ENCODE measurements at regions not wholly inside any gene's neighbourhood (a gene's known extent, or its start where the extent isn't known, plus 50 kb on each side); places are given as distances from the start of the nearest gene placed in this dataset.

DNA sequence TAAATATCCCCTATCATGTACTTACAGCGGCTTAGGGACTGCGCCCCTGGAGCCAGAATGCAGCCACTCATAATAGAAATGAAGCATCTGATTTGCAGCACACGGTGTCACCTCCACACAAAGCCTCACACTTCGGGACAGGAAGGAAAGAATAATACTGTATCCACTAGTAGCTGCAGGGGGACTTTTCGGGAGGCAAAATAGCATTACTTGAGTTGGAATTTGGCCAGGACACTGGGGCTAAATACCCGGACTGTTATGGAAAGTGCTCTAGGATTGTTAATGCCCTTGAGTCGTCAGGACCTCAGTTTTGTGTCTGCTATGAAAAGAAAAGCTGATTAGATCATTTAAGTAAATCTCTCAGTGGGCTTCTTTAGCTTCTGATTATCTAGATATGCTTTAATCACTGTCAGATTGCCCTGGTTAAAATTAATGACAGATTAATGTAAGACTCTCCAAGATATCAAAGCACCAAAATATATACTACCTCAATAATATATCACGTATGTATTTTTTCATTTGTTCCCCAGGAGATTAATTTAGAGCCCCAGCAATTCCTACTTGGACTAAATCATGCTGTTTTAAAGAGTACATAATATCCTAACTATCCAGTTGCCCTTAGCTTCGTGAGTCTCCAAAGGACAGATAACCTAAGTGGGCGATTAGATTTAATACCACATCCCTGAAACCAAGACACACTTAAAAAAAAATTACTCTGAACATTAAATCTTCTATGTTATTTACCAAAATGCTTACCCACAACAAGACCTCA, 173.0 kb upstream of the NEBL start:
- no peak for DNase-seq
- H3K27me3 Mint-ChIP-seq, result no peaks in the 10 kb centered on the region
- POLR2A ChIA-PET, result no interaction called here
- no peaks in the 10 kb centered on the region for H3K9me3 Mint-ChIP-seq
- H3K4me1 Mint-ChIP-seq, result no peaks in the 10 kb centered on the region
- no peak overlapping the region for H3K27ac Mint-ChIP-seq
- no peak overlapping the region for H3K4me3 Mint-ChIP-seq
- ATAC-seq (ENCODE audit: low read depth), result no peak
- no peaks in the 10 kb centered on the region for H3K36me3 Mint-ChIP-seq

DNA sequence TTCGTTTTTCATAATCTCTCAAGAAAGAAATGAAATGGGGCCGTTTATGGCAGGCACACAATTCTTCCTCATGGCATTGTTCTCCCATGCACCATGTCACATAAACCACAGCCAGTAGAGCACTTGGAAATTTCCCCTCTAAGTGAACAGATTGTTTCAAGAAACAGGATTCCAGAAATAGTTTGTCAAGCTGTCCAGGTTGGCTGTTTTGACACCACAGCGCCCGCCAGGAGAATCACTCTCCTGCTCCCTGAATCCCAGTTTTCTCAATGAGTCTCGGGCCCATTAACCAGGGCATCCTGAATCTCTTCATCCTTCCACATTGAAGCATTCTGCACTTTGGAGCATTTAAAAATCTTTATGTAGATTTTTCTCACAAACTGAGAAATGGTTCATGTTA, 172.2 kb upstream of the NEBL start:
- no peak overlapping the region for H3K27ac Mint-ChIP-seq
- no peaks in the 10 kb centered on the region for H3K36me3 Mint-ChIP-seq
- peaks cover 3% of the 10 kb centered on the region for H3K27me3 Mint-ChIP-seq
- DNase-seq (no peak), ATAC-seq (ENCODE audit: low read depth) (no peak)
- POLR2A ChIA-PET, result no interaction called here
- no peaks in the 10 kb centered on the region for H3K9me3 Mint-ChIP-seq
- H3K4me1 Mint-ChIP-seq, result no peaks in the 10 kb centered on the region
- H3K4me3 Mint-ChIP-seq, result no peak overlapping the region

DNA sequence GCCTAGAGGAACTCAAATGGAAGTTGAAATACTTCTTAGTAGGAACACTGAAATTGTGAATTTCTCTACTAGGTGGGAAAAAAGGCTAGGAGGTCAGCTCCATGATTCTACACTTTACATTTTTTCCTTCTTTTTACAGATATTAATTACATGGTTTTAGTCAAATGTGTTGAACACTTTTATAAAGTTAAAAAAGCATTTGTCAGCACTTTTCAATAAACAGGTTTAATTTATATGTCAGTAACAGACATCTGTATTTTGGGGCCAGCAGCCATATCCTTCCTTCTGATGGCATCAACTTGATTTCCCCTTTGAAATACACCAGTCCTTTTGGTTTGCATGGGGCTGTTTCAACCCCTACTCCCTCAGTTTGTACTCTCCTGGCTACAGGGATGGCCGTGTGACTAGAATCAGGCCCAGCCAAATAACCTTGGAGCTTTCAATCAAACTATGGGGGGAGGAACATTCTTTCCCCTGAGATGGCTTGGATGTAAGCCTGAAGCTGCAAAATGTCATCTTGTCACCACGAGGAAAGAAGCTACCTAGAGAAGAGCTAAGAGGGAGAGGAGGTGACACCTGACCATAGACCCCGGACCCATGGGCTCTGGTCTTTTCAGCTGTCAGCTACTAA, 171.0 kb upstream of the NEBL start:
- peaks cover 3% of the 10 kb centered on the region for H3K27me3 Mint-ChIP-seq
- H3K36me3 Mint-ChIP-seq, result no peaks in the 10 kb centered on the region
- POLR2A ChIA-PET, result no interaction called here
- no peaks in the 10 kb centered on the region for H3K9me3 Mint-ChIP-seq
- H3K4me3 Mint-ChIP-seq, result no peak overlapping the region
- H3K27ac Mint-ChIP-seq, result no peak overlapping the region
- DNase-seq (no peak), ATAC-seq (ENCODE audit: low read depth) (no peak)
- H3K4me1 Mint-ChIP-seq, result no peaks in the 10 kb centered on the region

DNA sequence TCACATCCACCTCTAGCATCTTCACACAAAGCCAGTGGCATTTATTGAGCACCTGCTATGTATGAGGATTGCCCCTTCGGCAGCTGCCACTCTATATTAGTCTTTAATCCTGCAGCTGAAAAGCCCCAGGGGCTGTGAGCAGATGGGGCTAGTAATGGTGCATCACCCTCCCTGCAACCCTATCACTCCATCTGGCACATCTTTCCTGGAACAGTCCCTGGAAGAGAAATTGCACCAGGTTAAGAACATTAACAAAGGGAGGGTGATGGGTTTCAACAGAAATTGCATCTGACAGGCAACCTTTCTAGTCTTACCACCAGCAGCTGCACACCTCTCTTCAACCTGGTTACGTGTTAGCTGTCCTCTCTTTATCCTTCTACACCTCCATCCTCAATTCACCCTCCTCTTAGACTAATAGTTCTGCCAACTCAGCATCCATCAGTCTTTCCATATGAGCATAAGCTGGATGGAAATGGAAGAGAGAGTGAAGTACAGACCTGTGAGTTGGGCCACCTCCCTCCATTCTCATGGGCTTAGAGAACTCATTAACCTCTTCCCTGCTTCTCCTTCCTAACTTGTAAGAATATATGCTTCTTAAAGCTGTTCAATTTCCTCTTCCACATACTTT, 168.6 kb upstream of the NEBL start:
- Mint-ChIP-seq H3K27me3 (peaks cover 3% of the 10 kb centered on the region), H3K4me1 (no peaks in the 10 kb centered on the region), H3K9me3 (no peaks in the 10 kb centered on the region), H3K4me3 (no peak overlapping the region), H3K36me3 (no peaks in the 10 kb centered on the region), H3K27ac (no peak overlapping the region)
- ATAC-seq (ENCODE audit: low read depth) (no peak), DNase-seq (no peak)
- POLR2A ChIA-PET, result no interaction called here

DNA sequence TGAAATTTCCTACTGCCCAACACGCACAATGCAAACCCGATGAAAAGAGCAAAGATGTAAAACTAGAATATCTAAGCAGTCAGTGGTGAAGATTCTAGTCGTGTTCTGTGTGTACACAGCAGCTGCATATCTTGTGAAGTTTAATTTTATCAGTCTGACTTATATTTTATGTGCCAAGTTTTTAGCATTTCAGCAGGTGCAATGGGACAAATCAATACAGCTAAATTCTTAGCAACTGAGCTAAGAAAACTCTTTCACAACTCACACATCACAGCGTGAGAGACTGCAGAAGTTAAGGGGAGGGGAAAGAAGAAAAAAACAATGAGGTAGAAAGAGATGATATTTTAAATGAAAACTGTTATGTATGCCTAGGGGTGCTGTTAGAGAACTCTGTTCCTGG, 164.9 kb upstream of the NEBL start:
- Mint-ChIP-seq H3K27me3 (peaks cover 3% of the 10 kb centered on the region), H3K27ac (no peak overlapping the region), H3K4me1 (no peaks in the 10 kb centered on the region), H3K9me3 (peaks cover 2% of the 10 kb centered on the region), H3K4me3 (no peak overlapping the region), H3K36me3 (no peaks in the 10 kb centered on the region)
- POLR2A ChIA-PET, result no interaction called here
- DNase-seq (no peak), ATAC-seq (ENCODE audit: low read depth) (no peak)

DNA sequence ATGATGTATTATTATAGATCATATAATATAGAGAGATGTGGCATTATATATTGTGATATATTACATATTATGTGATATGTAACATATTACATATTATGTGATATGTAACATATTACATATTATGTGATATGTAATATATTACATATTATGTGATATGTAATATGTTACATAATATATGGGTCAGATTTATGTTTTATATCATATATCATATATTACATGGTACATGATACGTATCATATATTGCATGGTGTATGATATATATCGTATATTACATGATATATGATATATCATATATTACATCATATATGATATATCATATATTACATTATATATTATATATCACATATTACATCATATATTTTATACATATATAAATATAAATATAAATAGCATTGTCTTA, 164.1 kb upstream of the NEBL start:
- Mint-ChIP-seq H3K9me3 (peaks cover 2% of the 10 kb centered on the region), H3K27ac (no peak overlapping the region), H3K4me1 (no peaks in the 10 kb centered on the region), H3K4me3 (no peak overlapping the region), H3K36me3 (no peaks in the 10 kb centered on the region), H3K27me3 (peaks cover 3% of the 10 kb centered on the region)
- POLR2A ChIA-PET, result no interaction called here
- DNase-seq (no peak), ATAC-seq (ENCODE audit: low read depth) (no peak)

DNA sequence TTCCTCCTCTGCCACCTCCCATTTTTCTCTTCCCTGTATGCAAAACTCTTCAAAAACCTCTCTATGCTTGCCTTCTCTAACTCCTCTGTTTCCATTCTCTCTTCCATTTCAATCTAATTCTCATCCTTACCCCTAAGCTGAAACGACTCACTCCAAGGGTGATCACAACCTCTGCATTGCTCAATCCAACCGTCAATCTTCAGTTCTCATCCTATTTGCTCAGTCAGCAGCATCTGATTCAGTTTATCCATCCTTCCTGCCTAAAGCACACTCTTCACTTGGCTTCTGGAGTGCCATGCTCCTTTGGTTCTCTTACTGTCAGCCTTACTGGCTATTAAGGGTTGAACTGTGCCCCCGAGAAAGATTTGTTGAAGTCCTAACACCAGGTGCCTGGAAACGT, 163.5 kb upstream of the NEBL start:
- Mint-ChIP-seq H3K27me3 (peaks cover 3% of the 10 kb centered on the region), H3K4me1 (peaks cover 1% of the 10 kb centered on the region), H3K36me3 (no peaks in the 10 kb centered on the region), H3K27ac (no peak overlapping the region), H3K9me3 (peaks cover 2% of the 10 kb centered on the region), H3K4me3 (no peak overlapping the region)
- DNase-seq (no peak), ATAC-seq (ENCODE audit: low read depth) (no peak)
- POLR2A ChIA-PET, result no interaction called here

DNA sequence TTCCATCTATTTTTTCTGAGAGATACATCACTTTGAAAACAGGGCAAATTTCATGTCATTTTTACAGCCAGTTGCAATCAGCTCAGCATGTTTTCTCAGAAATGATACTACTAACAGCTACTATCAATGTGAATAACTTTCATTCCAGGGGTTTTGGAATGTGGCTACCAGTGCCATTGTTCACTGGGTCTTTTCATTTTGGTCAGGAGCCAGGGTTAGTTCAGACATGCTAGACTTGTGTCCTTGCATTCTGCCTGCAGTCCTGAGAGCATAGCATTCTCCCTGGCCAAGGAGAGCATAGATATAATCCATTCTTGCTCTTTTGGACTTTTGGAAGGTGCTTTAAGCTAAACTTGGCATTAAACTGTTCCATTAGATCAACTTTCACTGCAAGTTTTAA, 160.9 kb upstream of the NEBL start:
- Mint-ChIP-seq H3K4me1 (peaks cover 4% of the 10 kb centered on the region), H3K4me3 (no peak overlapping the region), H3K36me3 (no peaks in the 10 kb centered on the region), H3K27ac (no peak overlapping the region), H3K9me3 (peaks cover 2% of the 10 kb centered on the region), H3K27me3 (no peaks in the 10 kb centered on the region)
- POLR2A ChIA-PET, result no interaction called here
- DNase-seq, result no peak
- ATAC-seq (ENCODE audit: low read depth), result no peak

DNA sequence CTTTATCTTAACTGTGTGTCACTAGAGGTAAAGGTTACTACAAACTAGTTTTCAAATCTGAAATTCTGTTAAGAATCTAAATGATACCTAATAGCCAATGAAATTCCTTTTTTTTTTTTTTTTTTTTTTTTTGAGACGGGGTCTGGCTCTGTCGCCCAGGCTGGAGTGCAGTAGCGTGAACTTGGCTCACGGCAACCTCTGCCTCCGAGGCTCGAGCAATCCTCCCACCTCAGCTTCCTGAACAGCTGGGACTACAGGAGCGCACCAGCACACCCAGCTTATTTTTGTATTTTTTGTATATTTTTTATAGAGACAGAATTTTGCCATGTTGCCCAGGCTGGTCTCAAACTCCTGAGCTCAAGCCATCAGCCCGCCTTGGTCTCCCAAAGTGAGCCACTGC, 160.3 kb upstream of the NEBL start:
- POLR2A ChIA-PET, result no interaction called here

DNA sequence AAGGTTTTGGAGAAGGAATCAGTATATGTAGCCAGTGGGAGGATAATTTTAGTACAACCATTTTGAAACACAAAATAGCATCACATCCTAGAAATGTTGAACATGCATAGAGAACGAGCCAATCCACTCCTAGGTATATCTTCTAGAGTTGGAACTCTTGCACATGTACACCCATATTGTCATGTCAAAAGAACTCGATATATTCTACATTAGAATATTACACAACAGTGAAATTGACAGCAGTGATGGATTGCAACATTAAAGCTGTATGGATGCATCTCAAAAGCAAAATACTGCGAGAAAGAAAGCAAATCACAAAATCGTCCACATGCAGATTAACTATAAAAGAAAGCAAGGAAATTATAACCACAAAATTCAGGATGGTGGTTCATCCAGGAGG, 159.3 kb upstream of the NEBL start:
- no peak for DNase-seq
- POLR2A ChIA-PET, result no interaction called here
- peaks cover 2% of the 10 kb centered on the region for H3K9me3 Mint-ChIP-seq
- no peak overlapping the region for H3K4me3 Mint-ChIP-seq
- ATAC-seq (ENCODE audit: low read depth), result no peak
- no peaks in the 10 kb centered on the region for H3K36me3 Mint-ChIP-seq
- no peak overlapping the region for H3K27ac Mint-ChIP-seq
- H3K4me1 Mint-ChIP-seq, result peaks cover 4% of the 10 kb centered on the region
- H3K27me3 Mint-ChIP-seq, result no peaks in the 10 kb centered on the region

More for the DNA sequence above, 160.3 kb upstream of the NEBL start:
- Mint-ChIP-seq H3K9me3 (peaks cover 2% of the 10 kb centered on the region), H3K36me3 (no peaks in the 10 kb centered on the region), H3K4me1 (peaks cover 4% of the 10 kb centered on the region), H3K4me3 (no peak overlapping the region), H3K27ac (no peak overlapping the region), H3K27me3 (no peaks in the 10 kb centered on the region)
- DNase-seq, result no peak
- ATAC-seq (ENCODE audit: low read depth), result no peak

DNA sequence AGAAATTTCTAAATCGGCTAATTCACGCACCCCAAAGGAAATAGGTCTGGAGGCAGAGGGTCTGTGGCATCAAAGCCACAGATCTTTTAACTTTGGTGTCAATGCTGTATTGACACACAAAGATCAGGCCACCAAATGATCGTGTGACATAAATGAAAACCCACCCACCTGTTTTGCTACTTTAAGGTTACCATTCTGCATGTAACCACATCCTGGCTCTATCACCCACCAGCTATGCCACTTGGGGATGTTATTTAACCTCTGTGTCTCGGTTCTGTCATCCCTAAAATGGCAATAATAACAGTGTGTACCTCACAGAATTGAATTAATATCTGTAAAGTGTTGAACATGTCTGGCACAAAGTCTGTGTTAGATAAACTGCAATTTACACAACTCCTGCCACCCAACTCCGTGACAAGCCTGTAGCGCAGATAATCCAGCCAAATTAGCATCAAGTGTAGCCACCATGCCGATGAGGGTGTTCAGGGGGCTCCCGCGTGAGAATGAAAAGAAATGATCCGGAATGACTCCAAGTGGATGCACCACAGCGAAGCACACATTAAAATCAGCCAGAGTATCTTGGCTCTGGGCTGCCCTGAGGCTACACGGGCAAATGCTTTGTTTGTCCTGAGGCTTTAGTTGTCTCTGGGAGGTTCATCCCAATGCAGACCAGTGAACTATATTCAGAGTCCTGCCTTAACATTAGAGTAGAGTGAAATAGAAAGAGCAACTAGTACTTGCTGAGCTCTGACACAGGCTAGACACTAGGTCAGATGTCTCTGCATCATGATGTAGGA, 158.4 kb upstream of the NEBL start:
- H3K27me3 Mint-ChIP-seq, result no peaks in the 10 kb centered on the region
- H3K4me1 Mint-ChIP-seq, result peaks cover 4% of the 10 kb centered on the region
- POLR2A ChIA-PET, result no interaction called here
- H3K9me3 Mint-ChIP-seq, result peaks cover under 1% of the 10 kb centered on the region
- H3K4me3 Mint-ChIP-seq, result no peak overlapping the region
- H3K36me3 Mint-ChIP-seq, result no peaks in the 10 kb centered on the region
- DNase-seq, result no peak
- peak overlapping the region; percentile 25 for H3K27ac Mint-ChIP-seq
- peak; percentile 26 for ATAC-seq (ENCODE audit: low read depth)

DNA sequence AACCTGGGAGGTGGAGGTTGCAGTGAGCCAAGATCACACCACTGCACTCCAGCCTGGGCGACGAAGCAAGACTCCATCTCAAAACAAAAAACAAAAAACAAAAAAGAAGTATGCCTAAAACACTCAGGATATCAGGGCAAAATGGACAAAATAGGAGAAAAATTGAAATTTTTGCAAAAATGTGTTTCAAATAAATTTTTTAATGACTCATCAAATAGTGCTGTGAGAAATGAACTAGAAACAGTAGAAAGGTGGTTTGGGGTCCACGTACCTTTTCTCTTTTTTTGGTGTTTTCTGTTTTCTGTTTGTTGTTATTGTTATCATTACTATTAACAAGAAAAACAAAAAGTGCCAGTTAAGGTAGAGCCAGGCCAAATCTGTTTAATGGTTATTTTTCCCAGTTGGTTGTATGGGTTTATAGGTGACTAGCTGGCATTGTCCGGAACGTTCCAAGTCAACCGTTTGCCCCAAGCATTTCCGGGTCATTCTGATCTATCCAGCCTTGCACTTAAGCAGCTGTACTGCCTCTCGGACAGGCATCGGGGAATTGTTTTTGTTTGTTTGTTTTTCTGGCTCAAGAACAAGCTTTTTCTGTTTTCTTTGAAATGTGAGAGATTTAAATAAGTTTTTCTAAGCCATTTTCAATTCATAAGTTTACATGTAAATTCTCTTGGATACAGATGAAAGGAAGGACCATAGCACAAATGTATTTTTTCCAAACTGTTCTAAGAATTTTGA, 157.0 kb upstream of the NEBL start:
- no peak overlapping the region for H3K4me3 Mint-ChIP-seq
- H3K4me1 Mint-ChIP-seq, result peaks cover 4% of the 10 kb centered on the region
- POLR2A ChIA-PET, result no interaction called here
- no peaks in the 10 kb centered on the region for H3K27me3 Mint-ChIP-seq
- no peaks in the 10 kb centered on the region for H3K9me3 Mint-ChIP-seq
- H3K36me3 Mint-ChIP-seq, result no peaks in the 10 kb centered on the region
- no peak for DNase-seq
- no peak overlapping the region for H3K27ac Mint-ChIP-seq
- ATAC-seq (ENCODE audit: low read depth), result no peak

DNA sequence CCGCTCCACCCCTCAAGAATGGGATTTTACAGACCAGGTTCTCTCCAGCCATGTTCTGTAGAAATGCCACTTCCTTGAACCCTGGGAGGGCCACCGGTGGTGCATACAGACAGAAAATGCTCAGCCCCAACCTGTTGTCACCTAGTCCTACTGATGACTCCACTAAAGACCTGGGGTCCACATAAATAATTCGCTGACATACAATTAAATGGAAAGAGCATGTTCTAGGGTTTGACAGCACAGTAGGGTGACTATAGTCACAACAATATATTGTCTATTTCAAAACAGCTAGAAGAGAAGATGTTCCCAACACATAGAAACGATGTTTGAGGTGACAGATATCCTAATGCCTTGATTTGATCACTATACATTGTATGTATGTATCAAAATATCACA, 155.6 kb upstream of the NEBL start:
- H3K27me3 Mint-ChIP-seq, result no peaks in the 10 kb centered on the region
- DNase-seq (no peak), ATAC-seq (ENCODE audit: low read depth) (no peak)
- H3K4me1 Mint-ChIP-seq, result peaks cover 4% of the 10 kb centered on the region
- H3K4me3 Mint-ChIP-seq, result no peak overlapping the region
- no peaks in the 10 kb centered on the region for H3K9me3 Mint-ChIP-seq
- H3K36me3 Mint-ChIP-seq, result no peaks in the 10 kb centered on the region
- no peak overlapping the region for H3K27ac Mint-ChIP-seq
- POLR2A ChIA-PET, result no interaction called here

All from activated naive CD8-positive, alpha-beta T cell treated with anti-CD3 and anti-CD28 coated beads, Interleukin-2, amount 10 ng/mL, durations not matched to agents 7 days and 5 days (primary cell).